ENCODE measurements at regions not wholly inside any gene's neighbourhood (a gene's known extent, or its start where the extent isn't known, plus 50 kb on each side); places are given as distances from the start of the nearest gene placed in this dataset.

DNA sequence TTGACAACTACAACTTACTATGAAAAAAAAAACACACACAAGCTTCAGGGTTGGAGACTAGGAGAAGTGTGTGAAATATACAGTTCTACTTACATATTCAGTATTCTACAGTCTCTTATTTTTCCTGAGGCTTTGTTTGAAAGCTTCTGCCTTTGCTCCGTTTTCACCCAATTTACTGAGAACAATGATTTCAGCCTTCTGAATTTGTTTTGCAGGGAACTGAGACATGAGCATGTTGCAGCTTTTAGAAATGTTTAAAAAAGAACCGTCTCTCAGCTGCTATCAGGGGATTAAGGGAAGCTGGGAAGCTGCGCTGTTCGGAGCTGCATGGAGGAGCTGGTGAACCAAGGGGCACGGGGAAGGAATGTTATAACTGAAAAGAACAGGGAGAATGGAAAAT lies 85.7 kb downstream of the QDPR start:
- Histone ChIP-seq H4K20me1 (ENCODE audit: control insufficient read depth, extremely low read depth, insufficient read depth, low read length) (no peaks in the 10 kb centered on the region), H3K27ac (ENCODE audit: control insufficient read depth, insufficient read depth, low read length) (no peak overlapping the region), H2AFZ (ENCODE audit: control insufficient read depth, low read length) (no peak overlapping the region), H3K79me2 (ENCODE audit: control insufficient read depth, insufficient read depth, low read length) (no peaks in the 10 kb centered on the region), H3K4me3 (ENCODE audit: control insufficient read depth in 2 of 3, extremely low read depth in 1 of 3, insufficient read depth in 2 of 3, low read depth in 1 of 3, low read length in 3 of 3) (no peak overlapping the region), H3K27me3 (ENCODE audit: control insufficient read depth, extremely low read depth, insufficient read depth, low read length) (no peaks in the 10 kb centered on the region), H3K4me2 (ENCODE audit: control insufficient read depth, extremely low read depth, insufficient read depth, low read depth, low read length) (no peak overlapping the region), H3K9me1 (ENCODE audit: control insufficient read depth, extremely low read depth, insufficient read depth, low read length) (no peaks in the 10 kb centered on the region), H3K9me3 (ENCODE audit: control insufficient read depth, low read depth, low read length) (no peaks in the 10 kb centered on the region), H3K36me3 (ENCODE audit: control insufficient read depth in 2 of 2, extremely low read depth in 1 of 2, insufficient read depth in 2 of 2, low read length in 2 of 2) (no peaks in the 10 kb centered on the region), H3K9ac (ENCODE audit: control insufficient read depth, extremely low read depth, insufficient read depth, low read length) (no peak overlapping the region), H3K4me1 (ENCODE audit: control insufficient read depth, extremely low read depth, insufficient read depth, low read length) (no peaks in the 10 kb centered on the region)
- FAIRE-seq (no peak), DNase-seq (ENCODE audit: low read depth, low spot score) (no peak)
- TF ChIP-seq EZH2 (IDR thresholded peaks at IDR 0.05; ENCODE audit: low read length) (no peak), CTCF (optimal IDR thresholded peaks at IDR 0.05 in 1 of 3, IDR thresholded peaks at IDR 0.05 in 1 of 3, conservative IDR thresholded peaks at IDR 0.05 in 1 of 3; ENCODE audit: extremely low read depth in 1 of 3, insufficient read depth in 2 of 3, low read length in 3 of 3) (no peak)
- dilution Hi-C loops (cut with MboI; ENCODE audit: extremely low pct_ligation_motif_present, low sequenced_read_pairs) = no loop called here

- no peaks in the 10 kb centered on the region for H3K9me1 ChIP-seq (ENCODE audit: control insufficient read depth, extremely low read depth, insufficient read depth, low read length)
- H3K4me1 ChIP-seq (ENCODE audit: control insufficient read depth, extremely low read depth, insufficient read depth, low read length) = no peaks in the 10 kb centered on the region
- H3K4me3 ChIP-seq (ENCODE audit: control insufficient read depth in 2 of 3, extremely low read depth in 1 of 3, insufficient read depth in 2 of 3, low read depth in 1 of 3, low read length in 3 of 3) = no peak overlapping the region
- H4K20me1 ChIP-seq (ENCODE audit: control insufficient read depth, extremely low read depth, insufficient read depth, low read length) = no peaks in the 10 kb centered on the region
- DNase-seq (ENCODE audit: low read depth, low spot score) (no peak), FAIRE-seq (no peak)
- no peak for TF ChIP-seq EZH2 (IDR thresholded peaks at IDR 0.05; ENCODE audit: low read length)
- TF ChIP-seq CTCF (optimal IDR thresholded peaks at IDR 0.05 in 1 of 3, IDR thresholded peaks at IDR 0.05 in 1 of 3, conservative IDR thresholded peaks at IDR 0.05 in 1 of 3; ENCODE audit: extremely low read depth in 1 of 3, insufficient read depth in 2 of 3, low read length in 3 of 3) = no peak
- no peaks in the 10 kb centered on the region for H3K79me2 ChIP-seq (ENCODE audit: control insufficient read depth, insufficient read depth, low read length)
- no peaks in the 10 kb centered on the region for H3K27me3 ChIP-seq (ENCODE audit: control insufficient read depth, extremely low read depth, insufficient read depth, low read length)
- H3K36me3 ChIP-seq (ENCODE audit: control insufficient read depth in 2 of 2, extremely low read depth in 1 of 2, insufficient read depth in 2 of 2, low read length in 2 of 2) = no peaks in the 10 kb centered on the region
- H3K9ac ChIP-seq (ENCODE audit: control insufficient read depth, extremely low read depth, insufficient read depth, low read length) = no peak overlapping the region
- H3K9me3 ChIP-seq (ENCODE audit: control insufficient read depth, low read depth, low read length) = no peaks in the 10 kb centered on the region
- no peak overlapping the region for H2AFZ ChIP-seq (ENCODE audit: control insufficient read depth, low read length)
- dilution Hi-C loops (cut with MboI; ENCODE audit: extremely low pct_ligation_motif_present, low sequenced_read_pairs) = no loop called here
- H3K27ac ChIP-seq (ENCODE audit: control insufficient read depth, insufficient read depth, low read length) = no peak overlapping the region
- no peak overlapping the region for H3K4me2 ChIP-seq (ENCODE audit: control insufficient read depth, extremely low read depth, insufficient read depth, low read depth, low read length)
Observed at GRCh38 chr4:17418010-17418409, 93.9 kb downstream of the QDPR start.

All from keratinocyte (primary cell).